ENCODE measurements at regions not wholly inside any gene's neighbourhood (a gene's known extent, or its start where the extent isn't known, plus 50 kb on each side); places are given as distances from the start of the nearest gene placed in this dataset.

DNA sequence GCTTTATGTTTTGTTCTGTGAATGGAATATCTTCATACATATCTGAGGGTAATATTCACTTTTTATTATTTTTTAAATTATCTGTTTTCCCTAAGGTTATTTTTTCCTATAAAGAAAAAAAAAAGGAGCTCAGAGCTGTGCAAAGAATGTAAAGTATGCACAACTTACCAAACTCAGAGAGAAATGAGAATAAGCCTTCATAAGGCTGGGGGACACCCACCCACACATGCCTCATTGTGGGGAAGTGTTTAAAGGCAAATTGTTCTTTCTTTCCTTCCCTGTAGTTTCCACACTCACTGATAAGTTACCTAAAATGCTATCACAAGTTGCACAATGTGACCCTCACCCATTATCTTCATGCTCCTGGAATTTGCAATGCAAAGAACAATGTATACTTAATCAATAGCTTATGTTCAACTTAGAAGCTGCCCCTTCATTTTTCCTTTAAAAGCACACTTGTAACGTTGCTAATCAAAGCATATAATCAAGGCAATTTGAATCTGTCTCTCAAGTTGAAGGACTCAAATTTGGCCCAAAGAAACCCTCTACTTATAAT is 108.1 kb downstream of the GNAT3 start:
- no peak for TF ChIP-seq CREB1 (IDR thresholded peaks at IDR 0.05; ENCODE audit: low read depth)
- TF ChIP-seq EGR1 (IDR thresholded peaks at IDR 0.05) = no peak
- no peak for TF ChIP-seq CEBPB (IDR thresholded peaks at IDR 0.05)
- no peak for TF ChIP-seq FOXM1 (IDR thresholded peaks at IDR 0.05; ENCODE audit: borderline replicate concordance, low read depth)
- no peak for TF ChIP-seq TCF12 (IDR thresholded peaks at IDR 0.05; ENCODE audit: low read depth)
- no peak for TF ChIP-seq REST (IDR thresholded peaks at IDR 0.05; ENCODE audit: low read depth)
- TF ChIP-seq MAX (IDR thresholded peaks at IDR 0.05) = no peak
- TF ChIP-seq TEAD4 (IDR thresholded peaks at IDR 0.05) = no peak
- TF ChIP-seq ZBTB7A (IDR thresholded peaks at IDR 0.05; ENCODE audit: low read depth) = no peak
- TF ChIP-seq NFIC (IDR thresholded peaks at IDR 0.05) = no peak
- TF ChIP-seq RAD21 (IDR thresholded peaks at IDR 0.05; ENCODE audit: low read depth) = no peak

DNA sequence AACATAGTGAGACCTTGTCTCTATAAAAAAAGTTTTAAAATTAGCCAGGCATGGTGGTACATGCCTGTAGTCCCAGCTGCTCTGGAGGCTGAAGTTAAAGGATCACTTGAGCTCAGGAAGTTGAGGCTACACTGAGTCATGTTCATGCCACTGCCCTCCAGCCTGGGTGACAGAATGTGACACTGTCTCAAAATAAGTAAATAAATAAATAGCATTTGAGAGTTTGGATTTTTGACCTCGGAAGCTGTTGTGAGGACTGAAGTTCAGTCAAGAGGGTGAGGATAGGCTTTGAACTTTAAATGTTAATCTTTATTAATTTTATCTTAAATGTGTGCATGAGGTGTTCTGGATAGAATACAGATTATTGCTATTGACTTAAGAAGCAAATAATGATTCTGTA is 110.2 kb downstream of the GNAT3 start:
- TF ChIP-seq TAF1 (IDR thresholded peaks at IDR 0.05; ENCODE audit: low read depth) = no peak
- TF ChIP-seq USF1 (IDR thresholded peaks at IDR 0.05) = no peak
- TF ChIP-seq FOXM1 (IDR thresholded peaks at IDR 0.05; ENCODE audit: borderline replicate concordance, low read depth) = no peak
- no peak for TF ChIP-seq ZBTB7A (IDR thresholded peaks at IDR 0.05; ENCODE audit: low read depth)

DNA sequence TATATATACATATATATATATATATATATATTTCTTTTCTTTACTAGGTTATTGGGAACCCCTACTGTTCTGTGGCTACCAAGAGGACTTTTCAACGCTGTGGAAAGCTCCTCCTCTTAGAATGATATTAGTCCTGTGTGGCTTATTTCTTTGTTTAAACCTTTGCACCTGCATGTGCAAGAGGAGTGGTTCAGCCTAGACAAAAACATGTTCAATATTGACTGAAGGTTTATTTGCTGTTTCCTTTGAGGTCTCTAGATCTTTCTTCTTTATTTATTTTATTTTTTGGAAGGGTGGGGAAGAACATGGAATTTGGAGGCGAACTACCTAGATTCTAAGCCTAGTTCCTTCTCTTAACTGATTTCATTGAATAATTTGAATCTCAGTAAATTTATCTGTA is 118.1 kb downstream of the GNAT3 start:
- TF ChIP-seq RAD21 (IDR thresholded peaks at IDR 0.05; ENCODE audit: low read depth) (no peak), CEBPB (IDR thresholded peaks at IDR 0.05) (no peak), ZBTB7A (IDR thresholded peaks at IDR 0.05; ENCODE audit: low read depth) (no peak), TCF12 (IDR thresholded peaks at IDR 0.05; ENCODE audit: low read depth) (no peak), EGR1 (IDR thresholded peaks at IDR 0.05) (no peak), REST (IDR thresholded peaks at IDR 0.05; ENCODE audit: low read depth) (no peak), CREB1 (IDR thresholded peaks at IDR 0.05; ENCODE audit: low read depth) (no peak), NFIC (IDR thresholded peaks at IDR 0.05) (no peak), MAX (IDR thresholded peaks at IDR 0.05) (no peak), FOXM1 (IDR thresholded peaks at IDR 0.05; ENCODE audit: borderline replicate concordance, low read depth) (no peak), TAF1 (IDR thresholded peaks at IDR 0.05; ENCODE audit: low read depth) (no peak), YY1 (IDR thresholded peaks at IDR 0.05; ENCODE audit: low read depth) (no peak), TEAD4 (IDR thresholded peaks at IDR 0.05) (no peak)

DNA sequence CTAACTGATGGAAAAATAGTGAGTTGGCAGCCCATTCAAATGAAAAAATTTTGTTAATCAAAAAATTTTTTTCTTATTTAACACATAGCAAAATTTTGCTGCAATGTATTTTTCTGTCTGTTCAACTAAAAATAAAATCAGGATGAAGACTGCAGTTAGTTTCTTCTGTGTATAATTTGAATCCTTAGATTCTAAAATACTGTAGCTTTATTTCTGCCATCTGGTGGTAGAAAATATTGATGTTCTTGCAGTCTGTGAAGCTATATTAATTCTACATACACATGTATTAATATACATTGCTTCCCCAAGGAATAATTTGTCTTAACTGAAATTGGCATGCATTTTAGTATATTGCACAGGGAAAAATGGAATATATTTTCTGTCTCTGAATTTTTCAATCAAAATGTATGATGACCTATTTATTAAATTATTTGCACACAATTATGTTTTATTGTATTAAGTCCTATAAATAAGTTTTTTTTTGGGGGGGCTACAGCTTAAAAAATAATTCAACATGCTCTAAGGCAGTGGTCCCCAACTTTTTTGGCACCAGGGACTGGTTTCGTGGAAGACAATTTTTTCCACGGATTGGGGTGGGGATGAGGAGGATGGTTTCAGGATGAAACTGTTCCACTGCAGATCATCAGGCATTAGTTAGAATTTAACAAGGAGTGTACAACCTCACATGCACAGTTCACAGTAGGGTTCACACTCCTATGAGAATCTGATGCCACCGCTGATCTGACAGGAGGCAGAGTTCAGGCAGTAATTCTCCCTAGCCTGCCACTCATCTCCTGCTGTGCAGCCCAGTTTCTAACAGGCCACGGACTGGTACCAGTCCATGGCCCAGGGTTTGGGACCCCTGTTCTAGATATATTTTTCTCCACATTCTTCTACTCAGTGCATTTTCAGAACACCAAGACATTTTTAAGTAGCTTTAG is 119.4 kb downstream of the GNAT3 start:
- TF ChIP-seq TAF1 (IDR thresholded peaks at IDR 0.05; ENCODE audit: low read depth) = no peak
- TF ChIP-seq RAD21 (IDR thresholded peaks at IDR 0.05; ENCODE audit: low read depth) = peak; percentile 46

GRCh38 chr7:80387634-80388193 is 124.2 kb downstream of the GNAT3 start:
- TF ChIP-seq EP300 (IDR thresholded peaks at IDR 0.05; ENCODE audit: borderline replicate concordance) (no peak), REST (IDR thresholded peaks at IDR 0.05; ENCODE audit: low read depth) (no peak), CEBPB (IDR thresholded peaks at IDR 0.05) (no peak), FOXM1 (IDR thresholded peaks at IDR 0.05; ENCODE audit: borderline replicate concordance, low read depth) (no peak), USF1 (IDR thresholded peaks at IDR 0.05) (no peak), MAX (IDR thresholded peaks at IDR 0.05) (no peak), ZBTB7A (IDR thresholded peaks at IDR 0.05; ENCODE audit: low read depth) (no peak), TCF12 (IDR thresholded peaks at IDR 0.05; ENCODE audit: low read depth) (no peak), TAF1 (IDR thresholded peaks at IDR 0.05; ENCODE audit: low read depth) (no peak), EGR1 (IDR thresholded peaks at IDR 0.05) (no peak), CREB1 (IDR thresholded peaks at IDR 0.05; ENCODE audit: low read depth) (no peak), TEAD4 (IDR thresholded peaks at IDR 0.05) (no peak)
